GM18520 (cell line): ENCODE measurements at regions not wholly inside any gene's neighbourhood (a gene's known extent, or its start where the extent isn't known, plus 50 kb on each side); places are given as distances from the start of the nearest gene placed in this dataset.
"Not testable (repeated sequence)": the region's sequence is repeated elsewhere in the genome, so short reads cannot be mapped to it uniquely, and the experiment has no call there.

Experiments
- ATAC-seq: cut with Tn5 transposase; IDR thresholded peaks from one replicate; pipeline ENCODE4 v1.9.1; 2021; ENCODE audit not compliant: unreplicated experiment

DNA sequence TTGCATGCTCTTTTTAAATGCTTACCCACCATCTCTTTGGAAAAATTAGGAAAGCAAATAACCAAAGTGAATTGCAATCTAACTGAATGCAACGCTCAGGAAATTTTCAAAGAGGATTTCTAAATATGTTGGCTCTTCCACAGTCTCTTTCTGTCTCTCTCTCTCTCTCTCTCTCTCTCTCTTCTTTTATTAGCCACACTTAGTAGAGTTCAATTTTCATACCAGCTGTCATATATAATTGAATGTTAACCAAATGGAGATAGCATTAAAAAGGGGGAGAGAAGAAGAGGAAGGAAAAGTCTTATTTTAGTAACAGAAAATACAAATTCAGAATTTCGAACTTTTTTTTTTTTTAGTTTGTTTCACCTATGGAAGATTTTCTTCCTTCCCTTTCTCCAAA, 235.9 kb upstream of the GBE1 start:
- ATAC-seq, result no peak

DNA sequence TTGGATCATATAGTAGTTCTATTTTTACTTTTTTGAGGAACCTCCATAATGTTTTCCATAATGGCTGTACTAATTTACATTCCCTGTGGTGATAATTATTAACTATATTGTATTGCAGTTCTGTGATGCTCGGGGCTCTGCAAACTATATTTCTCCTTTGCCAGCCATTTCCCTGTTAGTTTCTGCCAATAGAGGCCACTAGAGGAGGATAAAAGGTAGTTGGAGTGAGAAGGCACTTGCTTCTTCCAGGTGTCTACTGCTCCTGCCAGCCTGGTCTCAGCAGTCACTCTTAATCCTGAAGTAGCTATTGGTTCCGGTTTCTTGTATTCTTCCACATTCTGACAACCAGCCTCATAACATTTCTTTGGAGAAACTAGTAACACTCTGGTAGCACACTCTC, 233.9 kb upstream of the GBE1 start:
- ATAC-seq, result no peak

DNA sequence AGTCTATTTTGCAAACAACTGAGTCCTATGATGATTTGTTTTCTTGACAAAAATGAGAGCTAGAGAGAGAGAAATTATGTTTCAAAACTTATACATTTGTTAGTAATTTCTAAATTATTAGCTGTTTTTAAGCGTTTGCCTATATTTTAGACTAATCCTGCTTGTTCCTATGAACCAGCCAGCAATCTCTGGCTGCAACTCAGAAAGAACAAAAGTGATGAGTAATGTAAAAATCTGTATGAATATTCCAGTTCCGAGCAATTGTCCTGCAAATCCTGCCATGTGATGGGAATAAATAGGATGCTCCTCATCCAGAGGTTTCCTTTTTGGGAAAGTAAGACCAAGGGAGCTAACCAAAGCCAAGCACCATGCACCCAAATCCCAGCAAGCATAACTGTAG, 228.3 kb upstream of the GBE1 start:
- no peak for ATAC-seq

DNA sequence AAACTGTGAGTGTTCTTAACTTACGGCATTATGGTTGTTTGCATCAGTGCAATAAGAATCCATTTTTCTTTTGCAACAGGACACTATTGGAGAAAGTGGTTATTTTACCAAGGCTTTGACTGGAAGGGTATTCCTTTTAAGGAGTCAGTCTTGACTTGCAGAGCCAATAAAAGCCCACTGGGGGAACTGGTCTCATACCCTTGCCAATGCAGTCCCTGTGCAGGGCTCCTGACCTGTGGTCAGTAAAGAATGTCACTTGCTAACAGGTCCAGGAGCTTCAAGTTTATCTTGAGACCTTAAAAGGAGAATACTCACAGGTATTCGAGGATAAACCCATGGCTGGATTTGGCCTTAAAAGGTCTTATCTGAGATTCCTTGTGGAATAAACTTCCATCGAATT, 227.8 kb upstream of the GBE1 start:
- ATAC-seq, result no peak

DNA sequence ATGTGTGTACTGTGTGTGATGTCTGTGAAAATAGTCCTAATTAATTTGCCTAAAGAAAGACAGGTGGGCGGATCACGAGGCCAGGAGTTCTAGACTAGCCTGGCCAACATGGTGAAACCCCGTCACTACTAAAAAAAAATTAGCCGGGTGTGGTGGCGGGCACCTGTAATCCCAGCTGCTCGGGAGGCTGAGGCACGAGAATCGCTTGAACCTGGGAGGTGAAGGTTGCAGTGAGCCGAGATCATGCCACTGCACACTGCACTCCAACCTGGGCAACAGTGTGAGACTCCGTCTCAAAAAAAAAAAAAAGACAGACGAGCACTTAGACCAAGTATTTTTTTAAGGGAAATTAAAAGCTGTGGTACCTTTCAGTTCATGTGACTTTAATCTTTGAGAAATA, 226.0 kb upstream of the GBE1 start:
- ATAC-seq, result not testable (repeated sequence)

DNA sequence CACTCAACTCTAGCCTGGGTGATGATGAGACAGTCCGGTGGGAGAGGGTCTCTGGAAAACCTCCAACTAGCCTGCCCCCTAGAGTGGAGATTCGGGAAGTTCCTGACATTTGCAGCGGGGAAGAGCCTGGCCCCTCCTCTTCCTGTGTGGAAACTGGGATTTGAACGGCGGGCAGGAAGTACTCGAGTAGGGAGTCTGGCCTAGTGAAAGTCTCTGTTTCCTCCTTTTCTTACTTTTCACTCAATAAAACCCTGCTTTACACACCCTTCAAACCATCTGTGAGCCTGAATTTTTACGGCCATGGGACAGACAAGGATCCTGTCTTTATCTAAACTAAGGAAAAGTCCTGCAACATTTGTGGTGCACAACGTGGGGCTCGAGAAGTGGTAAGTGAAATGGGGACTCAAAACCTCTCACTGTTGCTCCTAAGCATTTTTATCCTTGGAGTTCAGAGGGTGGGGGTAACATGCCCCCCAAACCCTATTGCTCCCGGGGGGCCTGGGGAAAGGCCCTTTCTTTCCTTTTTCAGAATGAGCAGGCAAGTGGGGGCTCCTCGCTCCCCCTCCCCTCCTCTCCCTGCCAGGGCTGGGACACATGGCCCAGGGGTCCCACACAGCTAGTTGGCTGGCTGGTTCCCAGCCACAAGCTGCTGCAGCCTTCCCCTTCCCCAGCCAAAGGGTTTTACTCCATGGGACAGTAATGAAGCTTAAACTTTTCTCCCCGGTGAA, 224.7 kb upstream of the GBE1 start:
- ATAC-seq, result no peak

DNA sequence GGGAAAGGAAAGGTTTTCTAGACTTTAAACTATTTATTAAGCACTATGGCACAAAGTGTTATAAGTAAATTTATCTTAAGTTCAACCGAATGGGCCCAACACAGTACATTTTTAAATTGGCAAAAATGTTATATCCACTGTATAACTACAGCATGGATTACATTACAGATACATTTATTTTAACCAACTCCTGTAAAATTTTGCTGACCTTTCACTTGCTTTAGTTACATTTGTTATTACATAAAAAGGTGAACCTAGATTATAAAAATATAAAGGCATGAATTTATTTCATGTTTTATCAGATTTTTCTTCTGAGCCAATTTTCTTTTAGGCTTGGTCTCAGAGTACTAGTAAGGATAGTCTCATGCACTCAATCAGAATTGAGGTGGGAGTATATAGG, 221.9 kb upstream of the GBE1 start:
- no peak for ATAC-seq

DNA sequence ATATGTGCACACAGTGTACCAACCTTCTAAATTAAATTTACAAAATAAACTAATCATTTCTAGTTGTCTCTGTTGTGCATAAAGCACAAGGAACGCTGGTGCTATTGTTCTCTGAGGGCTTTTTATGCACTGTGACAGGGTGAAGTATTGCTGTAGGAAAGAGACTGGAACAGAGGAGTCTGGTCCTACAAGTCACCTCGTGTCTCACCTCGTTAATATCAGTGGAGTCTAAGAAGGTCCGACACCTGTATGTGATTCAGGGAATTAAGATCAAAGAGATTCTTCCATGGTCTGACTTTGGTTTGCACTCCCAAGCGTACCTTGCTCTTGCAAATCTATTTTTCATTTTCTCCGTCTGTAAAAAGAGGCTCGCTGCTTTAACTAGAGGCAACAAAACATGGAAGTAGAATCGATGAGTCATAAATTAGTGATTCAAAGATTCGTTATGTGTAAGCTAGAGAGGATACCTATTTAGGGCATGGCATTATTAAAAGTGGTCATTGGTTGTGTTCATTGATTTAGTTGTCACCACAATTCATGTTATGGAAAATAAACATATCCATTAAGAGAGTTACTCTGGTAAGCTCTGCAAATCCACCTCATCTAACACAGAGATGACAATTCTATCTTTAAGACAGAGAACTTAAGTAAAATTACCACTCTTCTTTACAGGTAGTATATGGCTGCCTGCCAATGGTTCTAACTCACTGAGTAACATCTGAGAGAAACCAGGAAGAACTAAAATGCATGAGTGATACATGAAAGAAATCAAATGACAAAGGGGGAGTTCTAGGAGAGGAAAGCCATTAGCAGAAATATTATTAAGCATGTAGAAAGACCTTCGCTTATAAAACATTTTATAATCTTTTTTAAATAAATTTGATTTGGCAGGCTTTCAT, 219.4 kb upstream of the GBE1 start:
- ATAC-seq, result no peak

DNA sequence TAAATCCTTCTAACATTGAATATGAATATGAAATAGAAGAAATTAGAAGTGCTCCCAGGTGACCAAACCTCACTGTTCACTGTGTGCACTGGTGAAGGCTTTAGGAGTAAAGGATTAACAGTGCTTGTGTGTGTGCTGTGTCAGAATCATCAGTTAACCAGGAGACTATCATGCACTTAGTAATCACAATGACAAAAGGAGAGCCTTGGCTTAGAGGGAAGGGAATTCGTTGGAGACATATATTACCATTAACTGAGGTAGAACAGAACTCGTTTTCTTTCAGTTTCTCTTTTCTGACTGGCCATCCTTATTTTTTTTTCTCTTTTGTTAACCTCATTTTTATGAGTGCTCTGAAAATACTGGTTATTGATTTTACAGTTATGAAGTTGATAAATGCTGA, 213.3 kb upstream of the GBE1 start:
- ATAC-seq, result peak; percentile 49

DNA sequence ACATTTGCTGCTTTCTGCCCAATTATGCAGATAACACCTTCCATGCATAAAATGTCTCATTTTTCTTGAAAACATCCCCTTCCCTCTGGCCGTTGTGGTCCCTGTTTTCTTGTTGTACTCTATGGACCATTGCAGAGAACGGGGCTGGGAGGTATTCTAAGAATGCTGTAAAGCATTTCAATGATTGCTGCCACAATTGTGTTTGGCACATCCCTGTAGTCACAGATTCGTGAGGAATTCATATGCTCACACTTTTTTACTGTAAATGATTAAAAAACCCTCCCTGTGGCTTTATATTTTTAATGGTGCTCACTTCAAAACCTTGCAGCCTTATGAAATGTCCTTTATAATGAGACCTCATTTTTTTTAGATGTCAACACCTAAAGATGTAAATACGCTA, 207.2 kb upstream of the GBE1 start:
- ATAC-seq, result no peak

DNA sequence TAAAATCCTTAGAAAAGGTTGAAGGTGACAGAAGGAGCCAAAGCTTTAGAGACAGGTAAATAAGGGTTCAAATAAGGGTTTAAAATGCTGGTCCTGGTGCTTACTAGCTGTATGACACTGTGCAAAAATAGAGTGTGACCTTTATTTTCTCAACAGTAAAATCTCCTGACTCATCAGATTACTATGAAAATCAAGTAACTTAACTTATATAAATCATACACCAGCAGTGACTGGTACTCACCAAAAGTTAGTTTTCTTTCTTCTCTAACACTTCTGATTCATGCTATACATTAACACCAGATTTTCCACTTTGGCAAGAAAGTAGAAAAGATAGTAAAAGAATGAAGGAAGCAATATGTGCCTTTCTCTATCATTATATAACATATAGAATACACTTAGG, 205.9 kb upstream of the GBE1 start:
- no peak for ATAC-seq

DNA sequence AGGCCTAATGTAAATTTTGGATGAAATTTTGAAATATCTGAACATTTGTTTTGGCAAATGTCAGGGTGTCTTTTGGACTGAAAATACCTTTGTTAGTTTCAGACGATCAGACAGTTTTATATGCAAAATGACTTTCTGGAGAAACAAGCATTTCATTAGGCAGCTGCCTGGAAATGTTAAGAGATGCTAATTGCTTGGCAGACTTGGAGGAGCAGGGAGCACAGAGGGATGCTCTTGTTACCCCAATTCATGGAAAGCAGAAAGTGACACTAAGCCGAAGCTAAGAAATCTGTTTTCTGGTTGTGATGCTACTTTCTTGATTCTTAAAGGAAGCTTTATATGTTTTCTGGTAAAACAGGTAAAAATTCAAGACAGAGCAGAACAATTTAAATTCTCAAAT, 204.3 kb upstream of the GBE1 start:
- no peak for ATAC-seq

DNA sequence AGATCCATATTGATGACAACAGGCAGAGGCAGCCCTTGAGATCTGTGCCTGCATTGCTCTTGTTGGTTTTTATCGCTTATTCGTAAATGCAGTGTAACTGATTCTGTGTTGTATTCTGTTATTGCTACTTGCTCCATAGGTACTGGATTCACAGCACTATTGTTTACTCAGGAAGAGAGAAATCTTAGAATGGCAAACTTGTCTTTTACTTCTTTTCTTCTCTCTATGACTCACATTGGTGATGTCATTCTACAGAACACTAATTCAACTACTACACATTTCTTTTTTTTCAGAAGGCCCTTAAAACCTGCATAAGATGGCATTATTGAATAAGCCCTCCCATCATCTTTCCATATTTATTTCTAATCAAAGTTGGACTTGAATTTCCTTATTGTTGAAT, 201.0 kb upstream of the GBE1 start:
- no peak for ATAC-seq

DNA sequence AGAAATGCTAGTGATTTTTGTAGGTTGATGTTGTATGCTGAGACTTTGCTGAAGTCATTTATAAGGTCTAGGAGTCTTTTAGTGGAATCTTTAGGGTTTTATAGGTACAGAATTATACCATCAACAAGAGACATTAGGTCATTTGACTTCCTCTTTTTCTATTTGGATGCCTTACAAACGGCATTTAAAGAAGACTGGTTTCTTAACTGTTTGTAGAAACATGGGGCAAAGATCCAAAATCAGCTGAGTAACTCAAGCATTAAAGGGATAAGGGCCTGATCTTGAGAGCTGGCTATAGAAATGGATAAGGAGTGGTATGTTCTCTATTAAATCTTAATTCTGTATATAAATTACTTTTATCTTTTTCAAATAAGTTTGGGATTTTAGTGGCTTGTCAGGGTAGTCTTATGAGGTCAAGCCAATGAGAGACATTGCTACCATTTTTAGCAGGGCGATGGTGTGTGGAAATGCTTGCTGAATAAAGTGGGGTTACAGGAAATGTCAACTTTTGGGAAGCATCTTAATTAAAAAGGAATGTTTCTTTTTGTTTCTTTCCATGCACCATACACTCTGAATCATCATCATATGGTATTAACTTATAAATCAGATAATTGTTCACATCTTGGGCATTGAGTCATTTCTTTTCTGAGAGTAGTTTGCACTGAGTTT, 197.7 kb upstream of the GBE1 start:
- ATAC-seq, result no peak

DNA sequence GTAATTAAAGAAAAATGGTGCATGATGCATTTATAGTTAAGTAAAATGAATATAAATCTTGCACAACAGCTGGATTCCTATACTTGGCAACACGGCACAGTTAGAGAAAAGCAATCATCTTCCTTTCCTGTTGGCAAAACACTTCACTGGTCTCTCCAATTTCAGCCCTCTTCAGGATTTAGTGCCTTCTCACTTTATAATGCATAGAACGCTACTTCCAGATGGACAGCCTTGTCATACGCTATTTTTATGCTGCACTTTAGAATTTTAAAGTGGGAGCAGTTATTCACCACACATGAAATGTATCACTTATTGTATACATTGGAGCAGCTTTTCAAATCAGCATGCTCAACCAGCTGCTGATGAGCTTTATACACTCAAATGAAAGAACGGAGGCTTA, 194.4 kb upstream of the GBE1 start:
- ATAC-seq, result no peak

DNA sequence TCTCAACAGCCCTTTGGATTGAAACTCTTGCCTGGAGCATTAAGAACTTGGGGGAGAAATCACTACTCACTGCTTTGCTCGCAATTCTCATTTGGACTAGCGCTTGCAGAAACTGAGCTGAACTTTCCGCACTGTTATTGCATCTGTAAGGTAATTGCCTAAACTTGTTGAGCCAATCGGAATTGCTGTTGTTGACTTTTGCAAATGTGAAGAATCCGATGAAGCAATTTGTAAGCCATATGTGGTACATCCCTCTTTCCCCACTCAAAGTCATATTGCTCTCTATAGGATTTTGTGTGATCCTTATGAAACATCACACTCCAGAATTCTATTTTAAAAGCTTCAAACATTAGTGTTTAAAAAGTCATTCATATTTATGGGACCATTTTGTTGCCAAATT, 191.7 kb upstream of the GBE1 start:
- ATAC-seq, result no peak

DNA sequence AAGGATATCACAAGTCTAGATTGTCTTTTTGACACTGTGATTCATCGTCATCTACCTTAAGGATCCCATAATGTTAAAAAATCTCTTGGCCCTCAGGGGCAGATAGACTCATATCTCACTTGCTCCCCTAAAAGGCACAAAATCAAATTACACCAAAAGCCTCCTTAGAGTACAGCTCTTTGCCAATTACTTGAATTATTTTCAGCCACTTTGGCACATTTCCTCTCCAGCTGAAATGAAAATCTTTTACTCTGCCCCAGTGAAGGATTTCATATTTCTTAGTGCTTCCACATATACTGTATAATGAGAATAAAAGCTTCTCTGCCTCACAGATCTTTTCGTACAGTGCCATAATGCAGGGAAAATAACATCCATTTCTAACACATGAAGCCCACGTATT, 190.7 kb upstream of the GBE1 start:
- ATAC-seq, result no peak

DNA sequence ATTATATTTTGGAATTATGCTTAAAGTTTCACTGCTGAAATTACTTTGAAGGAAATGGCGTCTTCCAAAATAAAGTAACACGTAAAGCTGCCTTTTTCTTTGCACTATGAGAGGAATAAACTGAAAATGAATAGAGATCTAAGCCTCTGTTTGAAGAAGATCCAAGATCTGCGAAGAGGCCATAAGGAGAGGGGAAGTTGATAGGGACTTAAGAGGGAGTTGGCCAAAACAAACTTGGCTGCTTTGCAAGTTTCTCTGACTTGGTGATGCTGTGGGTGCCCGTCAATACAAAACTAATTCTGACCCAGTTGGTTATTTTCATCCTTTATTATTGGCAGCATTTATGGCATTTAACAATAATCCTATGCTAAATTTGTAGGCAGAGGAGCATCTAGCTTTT, 190.2 kb upstream of the GBE1 start:
- ATAC-seq, result no peak

DNA sequence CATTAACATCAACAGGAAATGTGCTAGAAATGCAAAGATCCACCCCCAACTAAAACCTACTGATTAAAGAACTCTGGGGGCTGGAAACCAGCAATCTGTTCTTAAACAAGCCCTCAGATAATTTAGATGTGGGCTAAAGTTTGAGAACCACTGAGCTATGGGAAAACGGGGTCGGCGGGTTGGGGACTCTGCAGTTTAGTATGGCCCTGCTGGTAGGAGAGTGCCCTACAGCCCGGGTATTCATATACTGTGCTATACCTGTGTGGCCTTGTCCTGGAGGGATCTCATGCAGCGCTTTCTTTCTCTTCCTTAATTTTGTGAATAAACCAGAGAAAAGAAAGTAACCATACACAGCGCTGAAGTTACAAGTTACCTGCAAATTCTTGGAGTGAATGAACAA, 189.7 kb upstream of the GBE1 start:
- ATAC-seq, result no peak

DNA sequence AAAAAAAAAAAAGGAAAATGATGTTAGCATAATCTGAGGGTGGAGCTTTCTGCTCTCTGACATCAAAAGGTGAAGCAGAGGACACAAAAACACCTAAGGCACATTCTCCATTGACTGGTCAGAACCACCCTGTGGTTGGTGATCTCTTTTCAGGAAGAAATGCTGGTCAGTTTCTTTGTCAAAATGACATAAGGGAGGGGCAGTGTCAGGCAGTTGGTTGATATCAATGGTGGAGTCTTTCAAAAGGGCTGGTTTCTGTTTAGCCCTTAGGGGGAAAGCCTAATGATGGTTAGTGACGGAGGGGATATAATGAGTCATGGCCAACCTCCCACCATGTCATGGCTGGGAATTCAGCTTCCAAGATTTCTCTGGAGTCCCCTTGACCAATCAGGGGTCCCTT, 185.9 kb upstream of the GBE1 start:
- ATAC-seq, result no peak

DNA sequence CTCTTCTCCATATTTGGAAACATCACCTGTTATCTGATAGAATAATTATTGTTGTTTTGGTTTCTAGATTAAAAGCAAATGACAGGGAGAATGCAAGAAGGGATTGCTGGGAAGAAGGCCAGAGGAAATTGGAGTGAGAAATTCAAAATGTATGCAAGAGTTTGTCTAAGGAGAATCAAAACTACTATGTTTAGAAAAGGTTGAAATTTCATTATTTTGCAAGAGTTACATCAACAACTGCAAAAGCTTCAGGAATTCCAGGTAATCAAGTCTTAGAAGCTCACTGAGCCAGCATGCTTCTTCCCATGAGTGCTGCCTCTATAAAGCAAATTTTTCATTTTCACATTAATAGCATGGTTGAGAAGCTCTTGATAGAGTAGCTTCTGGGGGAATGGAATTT, 177.2 kb upstream of the GBE1 start:
- ATAC-seq, result no peak

DNA sequence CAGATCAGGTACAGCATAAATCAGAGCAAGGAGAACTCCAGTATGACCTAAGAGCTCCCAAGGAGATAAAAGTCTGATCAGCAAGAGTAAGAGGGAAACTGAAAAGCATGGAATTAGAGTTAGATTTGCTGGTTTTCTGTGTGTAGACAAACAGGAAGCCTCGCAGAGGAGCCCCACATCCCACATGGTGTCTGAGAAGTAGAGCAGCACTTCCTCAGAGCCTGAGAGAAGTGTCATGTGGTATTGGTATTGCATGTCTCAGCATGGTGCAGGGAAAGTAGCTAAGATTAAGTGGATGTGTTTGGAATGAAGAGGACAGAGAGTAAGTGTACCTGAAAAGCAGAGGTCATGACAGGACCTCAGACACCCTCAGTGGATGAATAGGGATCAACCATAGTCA, 175.4 kb upstream of the GBE1 start:
- no peak for ATAC-seq
